Liver (tissue), 8 donors: ENCODE measurements at regions not wholly inside any gene's neighbourhood (a gene's known extent, or its start where the extent isn't known, plus 50 kb on each side); places are given as distances from the start of the nearest gene placed in this dataset.

Experiments
- DNase-seq: peaks from one replicate; pipeline ENCODE4 v3.0.0-alpha.2; 2017; ENCODE audit warnings: low spot score
- H3K27ac ChIP-seq, 2 donors: one replicate each; pipeline ENCODE4 v1.7.0; 2013; ENCODE audit warnings: inconsistent platforms in 2 of 2, low read length in 2 of 2, control low read depth in 1 of 2, low read depth in 1 of 2, mild to moderate bottlenecking in 1 of 2
- H3K27me3 ChIP-seq, 4 donors: one replicate each; pipeline versions ENCODE4 v1.6.1 to v1.7.0; 2013; ENCODE audit warnings: low read length in 3 of 4, inconsistent platforms in 1 of 4, mild to moderate bottlenecking in 1 of 4, moderate library complexity in 1 of 4; ENCODE audit not compliant: control insufficient read depth in 4 of 4, insufficient read depth in 4 of 4
- H3K36me3 ChIP-seq, 4 donors: one replicate each; pipeline versions ENCODE4 v1.6.1 to v1.7.0; 2013; ENCODE audit warnings: low read length in 3 of 4, mild to moderate bottlenecking in 3 of 4, low read depth in 1 of 4, moderate library complexity in 1 of 4; ENCODE audit not compliant: control insufficient read depth in 4 of 4, insufficient read depth in 3 of 4
- H3K4me1 ChIP-seq, 4 donors: one replicate each; pipeline versions ENCODE4 v1.6.1 to v1.7.0; 2013; ENCODE audit warnings: low read length in 3 of 4, mild to moderate bottlenecking in 3 of 4, moderate library complexity in 1 of 4; ENCODE audit not compliant: control insufficient read depth in 4 of 4, insufficient read depth in 4 of 4
- H3K4me3 ChIP-seq, 3 donors: one replicate each; pipeline versions ENCODE4 v1.6.1 to v1.7.0; 2013; ENCODE audit warnings: low read length in 3 of 3, control low read depth in 1 of 3, low read depth in 1 of 3, mild to moderate bottlenecking in 1 of 3
- H3K9ac ChIP-seq, 2 donors: one replicate each; pipeline ENCODE4 v1.7.0; 2013; ENCODE audit warnings: low read length in 2 of 2, mild to moderate bottlenecking in 2 of 2, moderate library complexity in 2 of 2, control low read depth in 1 of 2, low read depth in 1 of 2
- H3K9me3 ChIP-seq, 4 donors: one replicate each; pipeline versions ENCODE4 v1.6.1 to v1.7.0; 2013; ENCODE audit warnings: low read length in 3 of 4; ENCODE audit not compliant: control insufficient read depth in 4 of 4
- EGR1 ChIP-seq, 2 donors: IDR thresholded peaks; 2 replicates each; pipeline ENCODE4 v1.6.1; 2016 to 2018; ENCODE audit warnings: antibody characterized with exemption in 2 of 2, low read depth in 2 of 2
- FOXA1 ChIP-seq: IDR thresholded peaks from 2 replicates; pipeline ENCODE4 v1.6.1; 2016; ENCODE audit warnings: antibody characterized with exemption
- HNF4A ChIP-seq, 2 donors: conservative IDR thresholded peaks; 2 replicates each; pipeline ENCODE4 v1.6.1; 2016; ENCODE audit warnings: antibody characterized with exemption in 2 of 2, mild to moderate bottlenecking in 2 of 2
- JUND ChIP-seq, 2 donors: IDR thresholded peaks; 2 replicates each; pipeline ENCODE4 v1.6.1; 2016; ENCODE audit warnings: antibody characterized with exemption in 2 of 2
- NR2F2 ChIP-seq: IDR thresholded peaks from 2 replicates; pipeline ENCODE4 v1.6.1; 2016; ENCODE audit warnings: antibody characterized with exemption
- RAD21 ChIP-seq, 2 donors: IDR thresholded peaks; 2 replicates each; pipeline ENCODE4 v1.6.1; 2016; ENCODE audit warnings: antibody characterized with exemption in 2 of 2, mild to moderate bottlenecking in 2 of 2
- RXRA ChIP-seq, 2 donors: IDR thresholded peaks; 2 replicates each; pipeline ENCODE4 v1.6.1; 2017 to 2018; ENCODE audit warnings: antibody characterized with exemption in 2 of 2, mild to moderate bottlenecking in 1 of 2
- SP1 ChIP-seq: IDR thresholded peaks from 2 replicates; pipeline ENCODE4 v1.6.1; 2018; ENCODE audit warnings: antibody characterized with exemption, mild to moderate bottlenecking
- TAF1 ChIP-seq: conservative IDR thresholded peaks from 2 replicates; pipeline ENCODE4 v1.6.1; 2016; ENCODE audit warnings: antibody characterized with exemption, mild to moderate bottlenecking
- YY1 ChIP-seq: IDR thresholded peaks from 2 replicates; pipeline ENCODE4 v1.6.1; 2016; ENCODE audit warnings: antibody characterized with exemption, mild to moderate bottlenecking
- WGBS: extraction: QIAGEN DNeasy Blood & Tissue Kit; methylation state at CpG from one replicate; pipeline ENCODE4 v1.1.7; 2013; 5-methylcytosine and 5-hydroxymethylcytosine counted together
- TF ChIP-seq, protein P1 (sequence below): IDR thresholded peaks from 2 replicates; pipeline ENCODE4 v1.6.1; 2016; ENCODE audit warnings: antibody characterized with exemption
- TF ChIP-seq, protein P2 (sequence below): IDR thresholded peaks from 2 replicates; pipeline ENCODE4 v1.6.1; 2016; ENCODE audit warnings: antibody characterized with exemption
- TF ChIP-seq, protein P3 (sequence below): IDR thresholded peaks from 2 replicates; pipeline ENCODE4 v1.6.1; 2016; ENCODE audit warnings: antibody characterized with exemption, mild to moderate bottlenecking
- TF ChIP-seq, protein P4 (sequence below): IDR thresholded peaks from 2 replicates; pipeline ENCODE4 v1.6.1; 2016; ENCODE audit warnings: antibody characterized with exemption
- TF ChIP-seq, protein P5 (sequence below): fragments of 150-350 bp; IDR thresholded peaks from 2 replicates; pipeline ENCODE4 v1.5.1; 2017; ENCODE audit warnings: improper control_type of control experiment, low read depth, low read length; ENCODE audit not compliant: missing input control
- donor health status: healthy.
- donor health status: healthy.
- donor health status: healthy.
- donor health status: healthy.
- donor health status: healthy.

DNA sequence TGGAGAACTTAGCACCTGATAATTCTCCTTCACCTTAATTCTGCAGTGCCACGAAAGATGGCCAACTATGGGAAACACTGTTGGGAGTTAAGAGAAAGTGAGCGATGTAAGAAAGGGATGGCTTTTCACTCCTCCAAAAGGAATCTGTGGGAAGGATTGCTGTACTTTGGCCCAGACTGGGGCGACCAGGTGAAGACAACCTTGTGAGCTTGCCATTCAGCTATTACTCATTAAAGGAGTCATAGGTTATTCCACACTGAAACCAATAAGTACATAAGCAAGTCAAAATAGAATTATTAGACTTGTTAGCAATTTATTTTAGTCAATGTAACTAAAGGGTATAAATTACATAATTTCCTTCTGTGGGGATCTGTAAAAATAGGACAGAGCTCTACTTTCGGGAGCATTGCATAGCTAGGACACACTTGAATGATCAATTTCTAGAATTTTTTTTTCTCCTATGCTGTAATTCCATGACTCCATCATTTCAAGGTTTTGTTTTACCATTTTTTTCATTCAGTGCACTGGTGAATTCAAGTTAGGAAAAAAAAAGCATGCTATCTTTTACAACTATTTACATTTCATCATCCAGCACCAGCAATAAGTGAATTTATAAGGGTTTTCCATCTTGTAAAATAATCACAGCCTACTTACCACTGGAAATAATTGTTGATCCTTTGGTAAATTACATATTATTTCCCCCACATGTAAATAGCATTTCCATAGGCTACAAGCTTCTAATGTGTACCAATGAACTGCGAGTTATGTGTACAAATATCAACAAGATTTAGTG is 231.7 kb downstream of the SIM1 start:
- WGBS: 89% methylated on average over 5 of the region's 5 CpGs
- Histone ChIP-seq H3K27me3 (no peaks in the 10 kb centered on the region), H3K9ac (no peak overlapping the region), H3K4me3 (no peak overlapping the region), H3K36me3 (no peaks in the 10 kb centered on the region), H3K9me3 (no peaks in the 10 kb centered on the region), H3K4me1 (peaks cover 0 to 12% (median 2%) of the 10 kb centered on the region in 4 donors), H3K27ac (no peak overlapping the region)
- no peak for DNase-seq
- TF ChIP-seq RAD21 (IDR thresholded peaks at IDR 0.05): no peak

DNA sequence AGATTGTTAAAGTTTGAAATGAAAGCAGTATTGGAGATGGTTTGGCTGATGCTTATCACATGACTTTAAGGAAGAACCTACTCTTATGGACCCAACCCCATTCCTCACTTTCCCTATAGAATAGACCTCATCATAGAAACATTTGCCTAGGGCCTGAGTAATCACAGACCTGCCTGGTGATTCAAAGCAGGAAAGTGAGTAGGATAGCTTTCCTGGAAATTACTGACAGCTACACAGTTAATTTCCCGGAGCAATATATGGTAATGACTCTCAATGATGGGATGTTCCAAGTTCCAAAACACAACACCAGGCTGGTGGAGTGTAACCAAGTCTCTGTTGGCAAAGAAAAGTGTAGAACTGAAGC is 233.8 kb downstream of the SIM1 start:
- WGBS: 75% methylated on average over 1 of the region's 1 CpG
- H3K36me3 ChIP-seq: no peaks in the 10 kb centered on the region
- H3K27me3 ChIP-seq: no peaks in the 10 kb centered on the region
- H3K9me3 ChIP-seq: no peaks in the 10 kb centered on the region
- no peak for DNase-seq
- H3K4me3 ChIP-seq: no peak overlapping the region
- H3K9ac ChIP-seq: no peak overlapping the region
- no peak for TF ChIP-seq TAF1
- no peak for TF ChIP-seq EGR1 (IDR thresholded peaks at IDR 0.05; ENCODE audit: low read depth in 2 of 2)
- TF ChIP-seq, protein P1, sequence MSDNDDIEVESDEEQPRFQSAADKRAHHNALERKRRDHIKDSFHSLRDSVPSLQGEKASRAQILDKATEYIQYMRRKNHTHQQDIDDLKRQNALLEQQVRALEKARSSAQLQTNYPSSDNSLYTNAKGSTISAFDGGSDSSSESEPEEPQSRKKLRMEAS: no peak
- TF ChIP-seq, protein P2, sequence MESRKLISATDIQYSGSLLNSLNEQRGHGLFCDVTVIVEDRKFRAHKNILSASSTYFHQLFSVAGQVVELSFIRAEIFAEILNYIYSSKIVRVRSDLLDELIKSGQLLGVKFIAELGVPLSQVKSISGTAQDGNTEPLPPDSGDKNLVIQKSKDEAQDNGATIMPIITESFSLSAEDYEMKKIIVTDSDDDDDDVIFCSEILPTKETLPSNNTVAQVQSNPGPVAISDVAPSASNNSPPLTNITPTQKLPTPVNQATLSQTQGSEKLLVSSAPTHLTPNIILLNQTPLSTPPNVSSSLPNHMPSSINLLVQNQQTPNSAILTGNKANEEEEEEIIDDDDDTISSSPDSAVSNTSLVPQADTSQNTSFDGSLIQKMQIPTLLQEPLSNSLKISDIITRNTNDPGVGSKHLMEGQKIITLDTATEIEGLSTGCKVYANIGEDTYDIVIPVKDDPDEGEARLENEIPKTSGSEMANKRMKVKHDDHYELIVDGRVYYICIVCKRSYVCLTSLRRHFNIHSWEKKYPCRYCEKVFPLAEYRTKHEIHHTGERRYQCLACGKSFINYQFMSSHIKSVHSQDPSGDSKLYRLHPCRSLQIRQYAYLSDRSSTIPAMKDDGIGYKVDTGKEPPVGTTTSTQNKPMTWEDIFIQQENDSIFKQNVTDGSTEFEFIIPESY: no peak
- no peak for TF ChIP-seq YY1
- TF ChIP-seq, protein P3, sequence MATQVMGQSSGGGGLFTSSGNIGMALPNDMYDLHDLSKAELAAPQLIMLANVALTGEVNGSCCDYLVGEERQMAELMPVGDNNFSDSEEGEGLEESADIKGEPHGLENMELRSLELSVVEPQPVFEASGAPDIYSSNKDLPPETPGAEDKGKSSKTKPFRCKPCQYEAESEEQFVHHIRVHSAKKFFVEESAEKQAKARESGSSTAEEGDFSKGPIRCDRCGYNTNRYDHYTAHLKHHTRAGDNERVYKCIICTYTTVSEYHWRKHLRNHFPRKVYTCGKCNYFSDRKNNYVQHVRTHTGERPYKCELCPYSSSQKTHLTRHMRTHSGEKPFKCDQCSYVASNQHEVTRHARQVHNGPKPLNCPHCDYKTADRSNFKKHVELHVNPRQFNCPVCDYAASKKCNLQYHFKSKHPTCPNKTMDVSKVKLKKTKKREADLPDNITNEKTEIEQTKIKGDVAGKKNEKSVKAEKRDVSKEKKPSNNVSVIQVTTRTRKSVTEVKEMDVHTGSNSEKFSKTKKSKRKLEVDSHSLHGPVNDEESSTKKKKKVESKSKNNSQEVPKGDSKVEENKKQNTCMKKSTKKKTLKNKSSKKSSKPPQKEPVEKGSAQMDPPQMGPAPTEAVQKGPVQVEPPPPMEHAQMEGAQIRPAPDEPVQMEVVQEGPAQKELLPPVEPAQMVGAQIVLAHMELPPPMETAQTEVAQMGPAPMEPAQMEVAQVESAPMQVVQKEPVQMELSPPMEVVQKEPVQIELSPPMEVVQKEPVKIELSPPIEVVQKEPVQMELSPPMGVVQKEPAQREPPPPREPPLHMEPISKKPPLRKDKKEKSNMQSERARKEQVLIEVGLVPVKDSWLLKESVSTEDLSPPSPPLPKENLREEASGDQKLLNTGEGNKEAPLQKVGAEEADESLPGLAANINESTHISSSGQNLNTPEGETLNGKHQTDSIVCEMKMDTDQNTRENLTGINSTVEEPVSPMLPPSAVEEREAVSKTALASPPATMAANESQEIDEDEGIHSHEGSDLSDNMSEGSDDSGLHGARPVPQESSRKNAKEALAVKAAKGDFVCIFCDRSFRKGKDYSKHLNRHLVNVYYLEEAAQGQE: no peak
- TF ChIP-seq NR2F2: no peak
- no peak for TF ChIP-seq SP1
- TF ChIP-seq RXRA (IDR thresholded peaks at IDR 0.05): no peak
- no peak for TF ChIP-seq HNF4A (conservative IDR thresholded peaks at IDR 0.05)
- TF ChIP-seq, protein P4, sequence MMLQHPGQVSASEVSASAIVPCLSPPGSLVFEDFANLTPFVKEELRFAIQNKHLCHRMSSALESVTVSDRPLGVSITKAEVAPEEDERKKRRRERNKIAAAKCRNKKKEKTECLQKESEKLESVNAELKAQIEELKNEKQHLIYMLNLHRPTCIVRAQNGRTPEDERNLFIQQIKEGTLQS: no peak
- TF ChIP-seq JUND (IDR thresholded peaks at IDR 0.05): no peak
- TF ChIP-seq, protein P5, sequence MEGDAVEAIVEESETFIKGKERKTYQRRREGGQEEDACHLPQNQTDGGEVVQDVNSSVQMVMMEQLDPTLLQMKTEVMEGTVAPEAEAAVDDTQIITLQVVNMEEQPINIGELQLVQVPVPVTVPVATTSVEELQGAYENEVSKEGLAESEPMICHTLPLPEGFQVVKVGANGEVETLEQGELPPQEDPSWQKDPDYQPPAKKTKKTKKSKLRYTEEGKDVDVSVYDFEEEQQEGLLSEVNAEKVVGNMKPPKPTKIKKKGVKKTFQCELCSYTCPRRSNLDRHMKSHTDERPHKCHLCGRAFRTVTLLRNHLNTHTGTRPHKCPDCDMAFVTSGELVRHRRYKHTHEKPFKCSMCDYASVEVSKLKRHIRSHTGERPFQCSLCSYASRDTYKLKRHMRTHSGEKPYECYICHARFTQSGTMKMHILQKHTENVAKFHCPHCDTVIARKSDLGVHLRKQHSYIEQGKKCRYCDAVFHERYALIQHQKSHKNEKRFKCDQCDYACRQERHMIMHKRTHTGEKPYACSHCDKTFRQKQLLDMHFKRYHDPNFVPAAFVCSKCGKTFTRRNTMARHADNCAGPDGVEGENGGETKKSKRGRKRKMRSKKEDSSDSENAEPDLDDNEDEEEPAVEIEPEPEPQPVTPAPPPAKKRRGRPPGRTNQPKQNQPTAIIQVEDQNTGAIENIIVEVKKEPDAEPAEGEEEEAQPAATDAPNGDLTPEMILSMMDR: no peak
- no peak for TF ChIP-seq FOXA1
- no peak for TF ChIP-seq RAD21 (IDR thresholded peaks at IDR 0.05)
- H3K4me1 ChIP-seq: peaks cover 0 to 12% (median 2%) of the 10 kb centered on the region in 4 donors
- no peak overlapping the region for H3K27ac ChIP-seq
